GM21723 (cell line): ENCODE measurements at regions not wholly inside any gene's neighbourhood (a gene's known extent, or its start where the extent isn't known, plus 50 kb on each side); places are given as distances from the start of the nearest gene placed in this dataset.

ENCODE experiments used
- ATAC-seq: cut with Tn5 transposase; IDR thresholded peaks from one replicate; pipeline ENCODE4 v1.9.1; 2021; ENCODE audit warnings: mild to moderate bottlenecking, moderate library complexity; ENCODE audit not compliant: unreplicated experiment

DNA sequence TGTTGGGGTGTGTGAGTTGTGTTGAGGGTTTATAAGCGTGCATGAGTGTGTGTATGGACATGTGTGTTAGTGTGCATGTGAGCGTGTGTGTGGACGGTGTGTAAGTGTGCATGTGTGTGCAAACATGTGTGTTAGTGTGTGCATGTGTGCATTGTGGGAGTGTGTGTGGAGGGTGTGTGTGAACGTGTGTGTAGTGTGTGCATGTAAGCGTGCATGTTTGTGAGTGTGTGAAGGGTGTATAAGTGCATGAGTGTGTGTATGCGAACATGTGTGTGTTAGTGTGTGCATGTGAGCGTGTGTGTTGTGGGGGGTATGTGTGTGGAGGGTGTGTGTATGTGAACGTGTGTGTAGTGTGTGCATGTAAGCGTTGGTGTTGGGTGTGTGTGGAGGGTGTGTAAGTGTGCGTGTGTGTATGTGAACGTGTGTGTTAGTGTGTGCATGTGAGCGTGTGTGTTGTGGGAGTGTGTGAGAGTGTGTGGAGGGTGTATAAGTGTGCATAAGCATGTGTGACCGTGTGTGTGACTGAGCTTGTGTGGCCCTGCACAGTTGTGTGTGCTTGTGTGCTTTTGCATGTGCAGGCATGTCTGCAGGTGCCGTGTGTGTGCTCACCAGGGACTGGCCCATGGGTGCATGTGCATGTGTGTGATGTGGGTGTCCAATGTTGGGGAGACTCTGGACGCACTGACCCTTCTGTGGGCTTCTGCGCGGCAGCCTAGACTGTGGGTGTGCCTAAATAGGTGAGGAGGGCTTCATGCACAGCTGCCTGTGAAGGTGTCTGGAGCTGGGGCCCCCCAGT is 866.2 kb downstream of the TBC1D22A start:
- no peak for ATAC-seq

DNA sequence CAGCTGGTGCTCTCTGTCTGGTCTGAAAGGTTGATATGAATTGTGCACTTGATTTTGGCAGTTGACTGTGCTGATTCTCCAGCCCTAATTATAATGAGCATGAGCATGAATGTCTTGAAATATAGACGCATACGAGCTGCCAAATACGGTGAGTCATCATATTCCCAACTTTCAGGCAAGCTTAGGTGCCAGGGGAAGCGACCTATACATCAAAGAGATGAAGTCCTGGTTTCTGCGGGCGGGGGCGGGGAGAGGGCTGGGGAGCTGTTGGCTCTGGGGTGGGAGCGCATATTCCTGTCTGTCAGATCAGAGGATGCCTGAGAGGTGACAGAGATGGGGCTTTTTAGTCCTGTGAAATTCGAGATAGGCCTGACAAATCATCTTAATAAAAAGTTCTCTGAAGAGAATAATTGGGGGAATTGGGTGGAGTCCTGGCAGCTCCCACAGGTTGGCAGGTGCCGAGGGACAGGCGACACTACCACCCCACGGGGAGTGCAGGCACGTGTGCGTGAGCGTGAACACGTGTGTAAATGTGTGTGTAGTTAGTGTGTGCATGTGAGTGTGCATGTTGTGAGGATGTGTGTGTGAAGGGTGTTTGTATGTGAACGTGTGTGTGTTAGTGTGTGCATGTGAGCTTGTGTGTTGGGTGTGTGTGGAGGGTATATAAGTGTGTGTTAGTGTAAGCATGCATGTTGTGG is 865.3 kb downstream of the TBC1D22A start:
- no peak for ATAC-seq

DNA sequence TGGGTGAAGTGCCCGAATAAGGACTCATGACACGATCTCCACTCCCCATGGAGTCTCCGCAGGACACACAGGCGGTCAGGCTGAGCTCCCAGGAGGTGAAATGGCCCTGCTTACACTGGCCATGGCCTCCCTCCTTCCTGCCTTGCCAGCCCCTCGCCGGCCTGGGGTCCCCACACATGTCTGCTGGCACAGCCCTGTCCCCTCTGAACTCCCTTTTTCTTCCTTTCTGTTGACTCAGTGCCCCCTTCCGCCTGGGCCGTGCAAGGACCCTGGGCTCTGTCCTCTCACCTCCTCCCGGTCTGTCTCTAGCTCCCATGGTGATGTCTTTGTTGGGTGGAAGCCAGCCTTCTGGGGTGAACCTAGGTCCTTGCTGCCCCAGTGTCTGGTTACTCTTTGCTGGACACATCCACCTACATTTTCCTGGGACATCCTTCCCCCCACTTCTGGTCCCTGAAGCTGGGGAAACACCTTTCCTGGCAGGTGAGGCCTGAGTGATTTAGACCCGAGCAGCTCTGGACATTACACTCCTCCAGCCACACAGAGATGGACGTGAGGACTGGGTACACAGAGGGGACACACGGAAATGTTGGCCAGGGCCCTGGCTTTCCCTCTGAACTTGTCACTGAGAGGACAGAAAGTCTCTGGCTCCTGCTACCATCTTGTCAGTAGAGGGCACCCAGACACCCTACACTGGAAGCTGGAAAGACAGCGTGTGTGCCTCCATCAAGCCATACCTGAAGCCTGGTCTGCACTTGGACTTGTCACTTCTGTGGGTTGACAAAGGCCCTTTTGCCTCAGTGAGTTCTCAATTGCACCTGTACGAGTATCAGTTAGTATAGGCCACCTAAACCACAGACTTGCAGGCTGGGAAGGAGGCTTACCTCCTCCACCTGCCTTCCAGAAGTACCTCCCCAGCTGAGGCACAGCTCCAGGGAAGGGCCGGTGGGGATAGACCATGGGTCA is 864.3 kb downstream of the TBC1D22A start:
- no peak for ATAC-seq

DNA sequence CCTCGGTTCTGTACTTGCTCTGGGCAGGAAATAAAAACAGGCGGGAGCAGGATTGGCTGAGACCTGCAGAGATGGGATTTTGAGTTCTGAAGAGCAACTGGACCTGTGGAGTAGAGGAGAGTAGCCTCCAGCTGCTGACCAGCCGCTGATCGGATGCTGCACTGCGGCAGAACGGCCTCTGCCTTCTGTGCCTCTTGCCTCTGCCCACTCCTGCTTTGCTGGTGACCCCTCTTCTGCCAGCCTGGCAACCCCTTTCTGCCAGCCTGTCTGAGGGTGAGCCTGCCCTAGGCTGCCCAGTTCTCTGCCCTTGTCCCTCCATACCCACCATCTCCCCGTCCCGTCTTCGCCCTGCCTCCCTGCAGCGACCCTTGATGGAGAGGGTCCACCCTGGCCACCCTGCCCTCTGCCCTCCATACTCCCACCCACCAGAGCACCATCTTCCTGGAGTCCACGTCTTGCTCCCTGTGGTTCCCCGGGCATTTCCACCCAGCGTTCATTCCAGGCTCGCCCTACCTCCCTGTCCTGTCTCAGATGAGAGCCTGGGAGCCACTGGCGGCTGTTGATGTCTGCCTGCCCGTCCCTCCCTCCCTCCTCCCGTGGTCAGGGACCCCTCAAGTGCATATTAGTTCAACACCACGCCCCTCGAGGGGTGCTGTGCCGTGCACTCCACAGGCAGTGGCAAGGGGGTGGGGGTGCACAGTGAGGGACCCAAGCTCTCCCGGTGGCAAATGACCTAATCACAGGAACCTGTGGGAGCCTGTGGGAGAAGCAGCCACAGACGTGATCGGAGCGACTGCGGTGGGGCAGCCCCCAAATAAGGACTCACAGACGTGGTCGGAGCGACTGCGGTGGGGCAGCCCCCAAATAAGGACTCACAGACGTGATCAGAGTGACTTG is 863.3 kb downstream of the TBC1D22A start:
- no peak for ATAC-seq

DNA sequence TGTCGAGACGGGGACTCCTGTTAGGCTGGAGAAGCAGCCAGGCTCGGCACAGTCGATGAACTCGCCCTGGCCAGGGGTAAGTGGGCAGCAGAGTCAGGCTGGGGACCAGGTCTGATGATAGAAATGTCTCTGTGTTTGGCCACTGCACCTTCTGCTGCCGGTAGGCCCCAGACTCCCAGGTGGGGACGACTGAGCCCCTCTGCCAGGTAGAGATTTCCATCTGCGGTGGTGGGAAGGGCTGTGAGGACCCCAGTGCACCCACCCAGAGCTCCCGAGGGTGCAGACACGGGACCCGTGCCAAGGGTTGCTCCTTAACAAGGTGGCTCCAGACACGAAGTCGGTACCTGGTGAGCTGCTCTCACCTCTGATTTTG is 862.5 kb downstream of the TBC1D22A start:
- ATAC-seq, result no peak

DNA sequence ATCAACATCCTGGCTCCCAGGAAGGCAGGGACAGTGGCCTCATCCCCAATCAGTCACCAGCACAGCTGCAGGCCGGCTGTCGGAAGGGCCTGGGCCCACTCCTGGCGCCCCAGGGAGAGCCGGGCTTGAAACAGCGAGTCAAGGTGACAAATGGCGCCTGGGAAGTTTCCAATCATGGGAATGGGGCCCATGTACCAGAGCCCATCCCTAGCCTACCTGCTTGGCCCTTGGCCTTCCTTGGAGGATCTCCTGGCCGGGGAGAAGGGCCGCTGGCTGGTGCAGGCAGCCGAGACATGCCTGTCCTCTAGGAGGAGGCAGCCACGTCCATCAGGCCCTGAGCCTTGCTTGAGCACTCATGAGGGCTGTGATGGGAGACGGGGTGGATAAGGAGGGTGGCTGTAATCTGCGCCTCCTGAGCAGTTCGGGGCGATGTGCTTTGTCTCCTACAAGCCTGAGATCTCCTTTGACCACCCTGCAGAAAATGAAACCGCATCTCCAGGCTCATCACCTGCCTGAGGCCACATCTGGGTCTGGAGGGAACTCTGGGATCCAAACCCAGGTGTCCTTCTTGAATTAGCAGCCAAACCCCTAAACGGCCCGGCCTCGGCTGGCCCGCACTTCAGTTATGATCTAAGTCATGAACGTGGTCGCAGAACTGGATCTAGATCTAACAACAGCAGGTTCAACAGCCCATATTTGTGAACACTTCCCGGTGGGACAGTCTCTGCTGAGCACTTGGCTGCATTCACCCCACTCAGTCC is 862.0 kb downstream of the TBC1D22A start:
- ATAC-seq, result no peak

DNA sequence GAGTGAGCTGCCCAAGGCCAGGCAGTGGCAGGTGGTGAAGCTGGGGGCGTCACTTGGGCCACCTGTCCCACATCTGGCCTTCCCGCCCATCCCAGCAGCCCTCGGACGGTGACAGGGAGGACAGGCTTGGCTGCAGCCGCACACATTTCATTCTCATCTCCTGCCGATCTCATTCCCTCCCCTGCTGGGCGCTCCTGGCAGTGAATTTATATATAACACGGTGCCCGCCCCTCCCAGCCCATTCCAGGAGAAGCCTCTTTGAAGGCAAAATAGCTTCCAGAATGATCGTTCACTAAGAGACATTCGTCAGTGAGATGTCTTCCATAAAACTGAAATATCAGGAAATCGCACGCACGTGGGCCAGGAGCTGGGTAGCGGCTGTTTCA is 861.3 kb downstream of the TBC1D22A start:
- no peak for ATAC-seq

DNA sequence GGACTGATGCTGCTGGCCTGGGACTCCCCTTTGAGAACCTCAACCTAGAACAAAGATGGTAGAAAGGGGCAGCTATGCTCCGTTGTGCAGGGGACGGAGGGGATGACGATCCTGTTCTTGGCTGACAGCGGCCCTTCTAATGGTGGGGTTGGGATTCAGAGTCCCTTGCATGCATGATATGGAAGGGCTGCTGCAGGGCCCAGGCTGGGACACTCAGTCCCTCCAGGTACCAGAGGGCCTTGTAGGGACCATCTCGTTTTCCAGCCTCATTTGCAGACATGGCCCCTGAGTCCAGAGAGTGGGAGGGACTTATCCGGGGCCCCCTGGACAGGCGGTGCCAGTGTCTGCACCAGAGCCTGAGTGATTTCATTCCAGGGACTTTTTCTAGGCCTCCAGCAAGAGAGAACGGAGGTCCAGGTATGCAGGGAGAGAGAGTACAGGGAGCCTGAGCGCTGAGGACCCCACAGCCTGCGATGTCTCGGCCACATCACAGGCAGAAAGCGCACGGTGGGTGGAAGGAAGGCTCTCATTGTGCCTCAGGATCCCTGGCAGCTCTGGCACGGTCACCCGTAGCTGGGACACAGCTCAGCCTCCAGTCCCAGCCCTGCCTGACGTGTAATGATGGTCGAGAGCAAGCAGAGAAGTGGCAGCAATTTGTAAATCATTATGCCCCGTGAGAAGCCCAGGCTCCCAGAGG is 860.8 kb downstream of the TBC1D22A start:
- no peak for ATAC-seq

DNA sequence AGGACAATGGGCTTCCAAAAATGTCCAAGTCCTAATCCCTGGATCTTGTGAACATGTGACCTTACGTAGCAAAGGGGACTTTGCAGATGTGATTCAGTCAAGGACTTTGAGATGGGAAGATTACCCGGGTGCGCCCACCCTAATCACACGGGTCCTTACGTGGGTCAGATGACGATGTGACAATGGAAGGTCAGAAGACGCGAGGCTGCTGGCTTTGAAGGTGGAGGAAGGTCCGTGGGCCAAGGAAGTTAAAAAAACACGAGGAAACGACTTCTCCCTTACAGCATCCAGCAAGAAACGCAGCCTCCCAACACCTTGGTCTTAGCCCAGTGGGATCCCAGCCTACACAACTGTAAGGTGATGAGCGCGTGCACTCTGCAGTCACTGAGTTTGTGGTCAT is 860.1 kb downstream of the TBC1D22A start:
- no peak for ATAC-seq

DNA sequence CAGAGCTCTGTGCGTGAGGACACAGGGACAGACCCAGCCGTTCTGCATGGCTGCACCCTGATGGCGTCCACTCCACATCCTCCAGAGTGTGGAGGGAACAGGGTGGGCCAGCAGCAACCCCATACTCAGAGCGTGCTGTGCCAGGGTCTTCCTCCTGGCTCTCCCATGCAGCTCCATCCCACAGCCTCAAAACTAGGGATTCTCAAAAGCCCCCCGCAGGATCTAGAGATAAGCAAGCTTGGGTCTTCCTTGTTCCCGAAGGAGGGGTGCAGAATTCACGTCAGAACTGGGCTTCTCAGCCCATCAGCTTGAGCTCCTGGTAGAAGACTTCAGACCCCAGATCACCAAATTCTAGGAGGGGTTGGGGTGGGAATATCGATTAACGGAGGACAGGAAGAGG is 858.8 kb downstream of the TBC1D22A start:
- no peak for ATAC-seq

DNA sequence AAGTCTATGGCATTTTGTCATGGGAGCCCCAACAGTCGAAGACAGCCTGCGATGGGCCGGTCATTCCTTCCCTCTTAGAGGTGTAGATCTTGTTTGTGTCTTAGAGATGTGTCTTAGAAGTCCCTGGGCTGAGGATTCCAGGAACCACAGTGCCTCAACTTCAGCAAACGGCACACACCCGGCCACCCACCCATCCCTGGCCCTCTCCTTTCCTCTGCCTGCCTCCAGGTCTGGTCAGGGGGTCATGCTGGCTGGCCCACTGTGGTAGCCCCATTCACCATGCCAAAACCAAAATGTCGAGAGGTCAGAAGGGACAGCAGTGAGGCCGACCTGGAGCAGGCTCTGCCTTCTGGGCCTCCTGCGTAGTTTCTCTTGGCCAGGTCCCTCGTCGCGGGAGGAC is 857.9 kb downstream of the TBC1D22A start:
- ATAC-seq, result no peak

DNA sequence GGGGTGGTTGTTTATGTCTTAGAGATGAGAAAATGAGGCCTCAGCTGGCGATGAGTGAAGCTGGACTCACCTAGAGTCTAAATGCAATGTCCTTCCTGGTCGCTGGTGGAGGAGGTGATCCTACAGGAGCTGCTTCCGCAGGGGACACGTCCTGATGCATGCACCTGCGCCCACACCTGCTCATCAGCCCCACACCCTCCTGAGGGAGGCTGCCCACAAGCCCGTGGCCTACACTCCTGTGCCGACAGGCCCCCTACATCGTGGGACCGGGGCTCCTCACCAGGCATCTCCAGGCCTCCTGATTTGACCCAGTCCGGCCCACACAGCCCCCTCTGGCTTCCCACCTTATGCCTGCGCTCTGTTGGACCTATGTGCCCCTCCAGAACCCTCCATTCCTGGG is 857.2 kb downstream of the TBC1D22A start:
- no peak for ATAC-seq

DNA sequence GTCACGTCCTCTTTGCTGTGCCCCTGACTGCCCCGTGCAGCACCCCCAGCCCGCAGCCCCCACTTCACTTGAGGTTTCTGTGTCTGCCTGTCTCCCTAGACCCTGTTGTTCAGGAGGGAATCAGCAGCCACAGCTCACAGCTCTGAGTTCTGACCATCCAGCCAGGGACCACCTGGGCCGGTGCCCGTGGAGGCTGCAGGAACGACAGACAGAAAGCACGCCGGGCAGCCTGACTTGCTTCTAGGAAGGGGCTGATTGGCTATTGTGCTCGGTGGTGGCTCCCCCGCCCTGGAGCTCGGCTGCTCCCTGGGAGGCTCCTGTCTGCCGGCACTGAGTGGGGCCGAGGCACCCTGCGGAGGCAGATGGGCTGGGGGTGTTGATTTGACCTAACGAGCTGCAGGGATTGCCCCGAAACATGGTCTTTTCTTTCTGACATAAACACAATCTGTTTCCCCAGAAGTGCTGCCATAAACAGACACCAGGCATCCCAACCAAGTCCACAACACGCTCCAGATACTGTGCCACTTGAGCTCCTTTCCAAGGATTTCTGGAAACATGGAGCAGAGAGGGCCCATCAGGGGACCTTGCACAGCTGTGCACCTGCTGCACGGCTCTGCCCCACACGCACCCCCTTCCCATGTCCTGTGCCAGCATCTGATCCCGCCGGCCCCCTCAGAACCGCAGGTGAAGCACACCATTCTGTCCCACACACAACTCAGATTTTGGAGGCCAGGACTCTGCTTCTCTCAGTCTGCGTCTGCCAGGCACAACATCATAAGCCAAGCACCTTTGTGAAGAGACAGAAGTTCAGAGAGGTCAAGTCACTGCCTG is 855.9 kb downstream of the TBC1D22A start:
- no peak for ATAC-seq

DNA sequence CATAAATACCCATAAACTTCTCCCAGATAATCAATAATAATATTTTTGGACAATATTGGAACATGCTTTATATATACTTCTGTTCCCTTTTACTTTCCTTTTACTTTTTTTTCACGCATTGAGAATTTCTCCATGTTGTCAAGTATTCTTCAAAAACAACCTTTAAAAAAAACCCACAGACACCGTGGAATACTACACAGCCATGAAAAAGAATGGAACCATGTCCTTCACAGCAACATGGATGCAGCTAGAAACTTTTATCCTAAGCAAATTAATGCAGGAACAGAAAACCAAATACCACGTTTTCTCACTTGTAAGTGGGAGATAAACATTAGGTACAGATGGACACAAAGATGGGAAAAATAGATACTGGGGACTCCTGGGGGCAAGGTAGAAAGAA is 854.7 kb downstream of the TBC1D22A start:
- ATAC-seq, result no peak

DNA sequence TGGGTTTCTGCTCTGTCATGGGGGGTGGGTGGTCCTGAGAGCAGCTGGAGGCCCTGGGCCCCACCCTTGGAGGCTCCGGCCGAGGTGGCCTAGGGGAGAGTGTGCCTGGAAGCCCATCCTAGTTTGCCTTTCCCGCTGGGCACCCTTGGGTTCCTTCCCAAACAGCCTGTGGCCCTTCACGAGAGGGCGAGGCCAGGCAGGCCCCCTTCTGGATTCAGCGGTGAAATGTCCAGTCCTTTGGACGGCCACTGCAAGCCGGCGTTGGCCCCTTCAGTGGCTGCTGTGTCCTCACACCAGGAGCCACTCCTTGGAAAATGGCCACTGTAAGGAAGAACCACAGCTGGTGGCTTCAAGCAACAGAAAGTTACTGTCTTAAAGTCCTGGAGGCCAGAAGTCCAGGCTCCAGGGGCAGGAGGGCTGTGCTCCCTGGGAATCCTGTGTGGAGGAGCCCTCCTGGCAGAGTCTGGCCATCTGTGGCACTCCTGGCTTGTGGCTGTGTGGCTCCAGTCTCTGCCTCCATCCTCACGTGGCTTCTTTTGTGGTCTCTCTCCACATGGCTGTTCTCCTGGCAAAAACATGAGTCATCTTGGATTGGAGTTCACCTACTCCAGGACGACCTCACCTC is 854.1 kb downstream of the TBC1D22A start:
- no peak for ATAC-seq

DNA sequence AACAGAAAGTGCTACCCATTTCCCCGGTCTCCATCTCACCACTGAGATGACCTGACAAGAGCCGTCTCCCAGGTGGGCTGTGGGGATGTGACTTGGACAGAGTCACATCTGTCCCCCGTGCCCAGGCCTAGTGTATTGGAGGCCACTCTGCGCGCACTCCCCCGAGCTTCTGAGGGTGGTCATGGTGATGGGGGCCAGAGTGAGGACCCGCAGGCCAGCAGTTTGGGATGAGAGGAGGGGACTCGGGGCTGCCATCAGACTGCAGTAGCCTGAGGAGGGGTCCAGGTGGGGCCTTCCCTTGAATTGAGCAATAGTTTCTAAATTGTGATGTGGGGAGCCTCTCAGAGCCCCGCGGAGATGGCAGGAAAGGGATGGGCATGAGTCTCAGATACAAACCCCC is 852.6 kb downstream of the TBC1D22A start:
- no peak for ATAC-seq

DNA sequence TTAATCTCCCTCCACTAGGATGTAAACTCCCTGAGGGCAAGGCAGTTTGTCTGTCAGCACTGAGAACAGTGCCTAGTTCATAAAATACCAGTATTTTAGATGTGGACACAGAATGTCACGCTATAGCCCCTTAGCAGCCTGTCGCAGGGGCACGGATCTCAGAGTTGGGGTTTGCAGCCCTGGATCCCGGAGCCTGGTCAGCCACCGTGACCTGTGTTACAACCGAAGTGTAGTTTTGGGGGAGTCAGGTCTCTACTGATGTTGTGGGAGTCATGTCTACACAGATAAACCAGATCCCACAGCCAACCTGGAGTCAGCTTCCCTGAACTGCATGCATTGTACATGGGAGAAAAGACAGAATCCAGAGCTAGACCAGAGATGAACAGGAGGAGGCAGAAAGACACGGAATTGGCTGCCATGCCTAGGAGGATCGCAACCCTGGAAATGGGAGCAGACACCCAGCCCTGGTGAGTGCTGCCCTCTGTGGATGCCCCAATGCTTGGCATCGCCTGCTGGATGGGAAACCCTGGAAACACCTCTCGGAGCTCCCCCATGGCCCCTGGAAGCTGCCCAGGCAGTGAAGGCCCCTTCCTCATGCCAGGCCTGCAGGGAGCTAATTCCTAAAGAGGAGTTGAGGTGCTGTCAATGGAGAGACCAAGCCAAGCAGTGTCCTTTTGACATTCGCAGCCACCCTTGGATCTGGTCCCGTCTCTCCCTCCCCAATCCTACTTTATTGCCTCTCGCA is 851.3 kb downstream of the TBC1D22A start:
- no peak for ATAC-seq
